ENCODE measurements at regions not wholly inside any gene's neighbourhood (a gene's known extent, or its start where the extent isn't known, plus 50 kb on each side); places are given as distances from the start of the nearest gene placed in this dataset.
A peak's percentile ranks its signal among the peaks of the same experiment; 100 is the strongest.

DNA sequence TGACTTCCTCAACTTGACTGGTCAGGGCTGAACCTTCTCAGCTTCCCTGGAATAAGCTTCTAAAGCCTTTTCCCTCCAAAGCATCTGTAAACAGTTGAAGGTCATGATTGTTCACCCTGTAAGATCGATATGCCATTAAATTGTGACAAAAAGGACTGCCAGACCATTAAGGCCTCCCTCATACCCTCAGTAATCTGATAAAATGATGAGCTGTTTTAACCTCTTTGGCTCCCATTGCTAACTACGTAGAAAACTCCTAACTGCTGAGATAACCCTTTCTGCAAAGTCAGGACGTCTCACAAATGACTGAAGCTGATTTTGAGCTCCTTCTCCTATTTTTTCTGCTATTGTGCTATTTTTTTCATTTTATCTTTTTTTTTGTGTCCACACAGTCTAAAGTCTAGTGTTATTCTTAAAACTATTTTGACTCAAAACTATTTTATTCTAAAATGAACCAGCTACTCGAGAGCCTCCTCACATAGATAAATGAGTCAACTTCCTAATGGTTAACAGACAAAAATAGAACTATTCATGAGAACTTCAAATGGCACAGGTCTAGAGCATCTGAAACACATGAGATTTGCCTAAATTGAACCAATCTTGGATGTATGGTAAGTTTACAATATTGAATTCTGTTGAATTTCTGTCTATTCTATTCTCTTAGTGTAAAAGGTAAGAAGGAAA is 395.6 kb upstream of the TLE4 start:
- Histone ChIP-seq H3K9ac (ENCODE audit: low read length) (no peak overlapping the region), H2BK120ac (ENCODE audit: low read depth, low read length) (no peak overlapping the region), H3K27me3 (ENCODE audit: control insufficient read depth in 1 of 2, insufficient read depth in 1 of 2, low read length in 2 of 2) (peaks cover 0 to 4% of the 10 kb centered on the region in 2 experiments), H3K4me1 (ENCODE audit: control insufficient read depth, insufficient read depth, low read depth, low read length) (no peaks in the 10 kb centered on the region), H4K8ac (ENCODE audit: low read length) (no peak overlapping the region), H3K36me3 (ENCODE audit: control insufficient read depth in 1 of 2, insufficient read depth in 2 of 2, low read depth in 1 of 2, low read length in 2 of 2) (no peaks in the 10 kb centered on the region), H3K79me1 (replicated peaks; ENCODE audit: low read length, poor library complexity, severe bottlenecking) (no peaks in the 10 kb centered on the region), H3K4ac (ENCODE audit: low read depth in 1 of 2, low read length in 2 of 2) (no peak overlapping the region), H3K9me3 (ENCODE audit: control insufficient read depth, low read length) (no peaks in the 10 kb centered on the region), H2AFZ (ENCODE audit: low read depth, low read length) (no peak overlapping the region), H2BK12ac (ENCODE audit: low read length in 2 of 2) (no peak overlapping the region), H3K4me2 (ENCODE audit: low read length, poor library complexity, severe bottlenecking) (no peak overlapping the region), H3K18ac (ENCODE audit: low read depth in 1 of 2, low read length in 2 of 2) (no peak overlapping the region), H3K23ac (ENCODE audit: low read length in 2 of 2) (no peak overlapping the region), H3K4me3 (ENCODE audit: insufficient read depth in 1 of 2, low read depth in 1 of 2, low read length in 2 of 2) (no peak overlapping the region), H2BK5ac (ENCODE audit: low read depth, low read length, poor library complexity, severe bottlenecking) (no peak overlapping the region), H2AK5ac (ENCODE audit: low read length, severe bottlenecking) (no peak overlapping the region), H4K91ac (ENCODE audit: low read length) (no peak overlapping the region), H3K14ac (ENCODE audit: low read length in 2 of 2) (no peak overlapping the region), H2BK15ac (ENCODE audit: low read depth, poor library complexity, severe bottlenecking) (no peak overlapping the region), H3K27ac (ENCODE audit: low read length, poor library complexity, severe bottlenecking) (no peak overlapping the region)
- 46% methylated on average over 4 of the region's 4 CpGs for WGBS
- peak; percentile 32 for DNase-seq

DNA sequence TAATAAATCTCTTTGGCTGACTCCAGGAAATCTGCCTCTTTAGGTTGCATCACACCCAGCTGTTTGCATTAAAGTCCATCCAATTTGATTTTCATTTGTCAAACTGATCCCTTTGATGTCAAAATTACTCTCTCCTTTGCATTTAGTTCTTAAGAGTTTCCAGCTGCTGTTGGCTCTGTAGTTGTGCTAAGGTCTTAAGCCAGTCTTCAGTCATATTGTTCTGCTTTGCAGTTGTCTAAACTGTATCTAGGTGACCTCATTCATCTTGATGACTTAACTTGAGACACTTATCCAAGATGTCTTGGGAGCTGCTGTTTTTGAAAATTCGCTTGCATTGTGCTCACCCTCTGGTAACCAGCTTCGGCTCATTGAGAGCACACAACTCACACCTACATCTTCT is 386.9 kb upstream of the TLE4 start:
- Histone ChIP-seq H2BK15ac (ENCODE audit: low read depth, poor library complexity, severe bottlenecking) (no peak overlapping the region), H2BK120ac (ENCODE audit: low read depth, low read length) (no peak overlapping the region), H3K79me1 (replicated peaks; ENCODE audit: low read length, poor library complexity, severe bottlenecking) (no peaks in the 10 kb centered on the region), H3K27me3 (ENCODE audit: control insufficient read depth in 1 of 2, insufficient read depth in 1 of 2, low read length in 2 of 2) (no peaks in the 10 kb centered on the region), H2BK5ac (ENCODE audit: low read depth, low read length, poor library complexity, severe bottlenecking) (no peak overlapping the region), H3K23ac (ENCODE audit: low read length in 2 of 2) (no peak overlapping the region), H2AFZ (ENCODE audit: low read depth, low read length) (no peak overlapping the region), H2BK12ac (ENCODE audit: low read length in 2 of 2) (no peak overlapping the region), H3K4me3 (ENCODE audit: insufficient read depth in 1 of 2, low read depth in 1 of 2, low read length in 2 of 2) (no peak overlapping the region), H2AK5ac (ENCODE audit: low read length, severe bottlenecking) (no peak overlapping the region), H3K18ac (ENCODE audit: low read depth in 1 of 2, low read length in 2 of 2) (no peak overlapping the region), H3K9ac (ENCODE audit: low read length) (no peak overlapping the region), H3K4me1 (ENCODE audit: control insufficient read depth, insufficient read depth, low read depth, low read length) (no peaks in the 10 kb centered on the region), H3K27ac (ENCODE audit: low read length, poor library complexity, severe bottlenecking) (no peak overlapping the region), H3K4me2 (ENCODE audit: low read length, poor library complexity, severe bottlenecking) (no peak overlapping the region), H3K4ac (ENCODE audit: low read depth in 1 of 2, low read length in 2 of 2) (no peak overlapping the region), H3K36me3 (ENCODE audit: control insufficient read depth in 1 of 2, insufficient read depth in 2 of 2, low read depth in 1 of 2, low read length in 2 of 2) (no peaks in the 10 kb centered on the region), H3K14ac (ENCODE audit: low read length in 2 of 2) (no peak overlapping the region), H4K91ac (ENCODE audit: low read length) (no peak overlapping the region), H4K8ac (ENCODE audit: low read length) (no peak overlapping the region), H3K9me3 (ENCODE audit: control insufficient read depth, low read length) (no peaks in the 10 kb centered on the region)
- WGBS, result 61% methylated on average over 2 of the region's 2 CpGs
- DNase-seq, result peak; percentile 20

DNA sequence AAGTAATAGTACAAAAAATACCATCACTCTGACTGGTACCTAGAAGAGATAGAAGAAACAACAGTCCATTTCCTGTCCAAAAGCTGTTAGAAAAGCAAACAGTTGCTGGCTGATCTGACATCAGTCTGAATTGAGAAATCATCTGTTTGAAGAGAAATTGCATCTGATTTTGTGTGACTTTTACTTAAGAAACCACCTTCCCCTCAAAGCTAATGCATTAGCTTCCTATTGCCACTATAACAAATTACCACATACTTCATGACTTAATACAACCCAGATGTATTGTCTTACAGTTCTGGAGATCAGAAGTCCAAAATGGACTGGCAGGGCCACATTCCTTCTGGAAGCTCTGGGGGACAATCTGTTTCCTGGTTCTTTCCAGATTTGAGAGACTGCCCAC is 385.9 kb upstream of the TLE4 start:
- H3K4me1 ChIP-seq (ENCODE audit: control insufficient read depth, insufficient read depth, low read depth, low read length), result no peaks in the 10 kb centered on the region
- no peak overlapping the region for H3K4me2 ChIP-seq (ENCODE audit: low read length, poor library complexity, severe bottlenecking)
- no peak overlapping the region for H3K23ac ChIP-seq (ENCODE audit: low read length in 2 of 2)
- H3K14ac ChIP-seq (ENCODE audit: low read length in 2 of 2), result no peak overlapping the region
- no peak overlapping the region for H2BK120ac ChIP-seq (ENCODE audit: low read depth, low read length)
- no peak overlapping the region for H3K27ac ChIP-seq (ENCODE audit: low read length, poor library complexity, severe bottlenecking)
- no peak overlapping the region for H3K4ac ChIP-seq (ENCODE audit: low read depth in 1 of 2, low read length in 2 of 2)
- DNase-seq, result peak; percentile 13
- H3K18ac ChIP-seq (ENCODE audit: low read depth in 1 of 2, low read length in 2 of 2), result no peak overlapping the region
- no peak overlapping the region for H4K91ac ChIP-seq (ENCODE audit: low read length)
- no peak overlapping the region for H3K4me3 ChIP-seq (ENCODE audit: insufficient read depth in 1 of 2, low read depth in 1 of 2, low read length in 2 of 2)
- no peak overlapping the region for H2AK5ac ChIP-seq (ENCODE audit: low read length, severe bottlenecking)
- no peak overlapping the region for H2BK15ac ChIP-seq (ENCODE audit: low read depth, poor library complexity, severe bottlenecking)
- H2AFZ ChIP-seq (ENCODE audit: low read depth, low read length), result no peak overlapping the region
- H2BK5ac ChIP-seq (ENCODE audit: low read depth, low read length, poor library complexity, severe bottlenecking), result no peak overlapping the region
- no peaks in the 10 kb centered on the region for H3K9me3 ChIP-seq (ENCODE audit: control insufficient read depth, low read length)
- no peak overlapping the region for H2BK12ac ChIP-seq (ENCODE audit: low read length in 2 of 2)
- H3K9ac ChIP-seq (ENCODE audit: low read length), result no peak overlapping the region
- no peaks in the 10 kb centered on the region for H3K79me1 ChIP-seq (replicated peaks; ENCODE audit: low read length, poor library complexity, severe bottlenecking)
- H4K8ac ChIP-seq (ENCODE audit: low read length), result no peak overlapping the region
- H3K27me3 ChIP-seq (ENCODE audit: control insufficient read depth in 1 of 2, insufficient read depth in 1 of 2, low read length in 2 of 2), result no peaks in the 10 kb centered on the region
- H3K36me3 ChIP-seq (ENCODE audit: control insufficient read depth in 1 of 2, insufficient read depth in 2 of 2, low read depth in 1 of 2, low read length in 2 of 2), result no peaks in the 10 kb centered on the region

DNA sequence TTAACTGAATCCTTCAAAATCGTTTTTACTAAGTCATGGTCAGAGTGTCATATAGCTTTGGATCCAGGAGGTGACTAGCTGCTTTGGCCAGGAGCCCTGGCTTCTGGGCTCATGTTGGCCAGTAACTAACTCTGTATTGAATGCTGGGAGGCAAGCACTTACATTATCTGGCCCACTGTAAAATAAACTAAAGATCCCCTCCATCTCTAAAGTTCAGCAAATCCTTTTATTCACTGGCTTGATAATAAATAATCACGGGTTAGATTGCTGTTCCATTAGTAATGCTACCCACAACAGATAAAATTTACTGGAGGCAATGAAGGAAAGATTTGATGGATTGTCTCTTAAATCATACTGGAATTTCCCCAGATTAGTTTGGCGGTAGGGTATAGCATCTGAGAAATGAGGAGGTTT is 382.2 kb upstream of the TLE4 start:
- 27% methylated on average over 1 of the region's 3 CpGs for WGBS
- DNase-seq, result peak; percentile 76
- Histone ChIP-seq H2BK12ac (ENCODE audit: low read length in 2 of 2) (no peak overlapping the region), H2BK15ac (ENCODE audit: low read depth, poor library complexity, severe bottlenecking) (no peak overlapping the region), H3K4me3 (ENCODE audit: insufficient read depth in 1 of 2, low read depth in 1 of 2, low read length in 2 of 2) (no peak overlapping the region), H3K14ac (ENCODE audit: low read length in 2 of 2) (no peak overlapping the region), H3K36me3 (ENCODE audit: control insufficient read depth in 1 of 2, insufficient read depth in 2 of 2, low read depth in 1 of 2, low read length in 2 of 2) (no peaks in the 10 kb centered on the region), H3K4me2 (ENCODE audit: low read length, poor library complexity, severe bottlenecking) (no peak overlapping the region), H3K79me1 (replicated peaks; ENCODE audit: low read length, poor library complexity, severe bottlenecking) (no peaks in the 10 kb centered on the region), H4K8ac (ENCODE audit: low read length) (no peak overlapping the region), H2AFZ (ENCODE audit: low read depth, low read length) (no peak overlapping the region), H3K4me1 (ENCODE audit: control insufficient read depth, insufficient read depth, low read depth, low read length) (no peaks in the 10 kb centered on the region), H3K27ac (ENCODE audit: low read length, poor library complexity, severe bottlenecking) (no peak overlapping the region), H4K91ac (ENCODE audit: low read length) (no peak overlapping the region), H3K18ac (ENCODE audit: low read depth in 1 of 2, low read length in 2 of 2) (no peak overlapping the region), H2AK5ac (ENCODE audit: low read length, severe bottlenecking) (no peak overlapping the region), H3K4ac (ENCODE audit: low read depth in 1 of 2, low read length in 2 of 2) (no peak overlapping the region), H2BK120ac (ENCODE audit: low read depth, low read length) (no peak overlapping the region), H3K23ac (ENCODE audit: low read length in 2 of 2) (no peak overlapping the region), H3K9ac (ENCODE audit: low read length) (no peak overlapping the region), H2BK5ac (ENCODE audit: low read depth, low read length, poor library complexity, severe bottlenecking) (no peak overlapping the region), H3K9me3 (ENCODE audit: control insufficient read depth, low read length) (no peaks in the 10 kb centered on the region), H3K27me3 (ENCODE audit: control insufficient read depth in 1 of 2, insufficient read depth in 1 of 2, low read length in 2 of 2) (no peaks in the 10 kb centered on the region)
